GM06990 (cell line): ENCODE measurements at regions not wholly inside any gene's neighbourhood (a gene's known extent, or its start where the extent isn't known, plus 50 kb on each side); places are given as distances from the start of the nearest gene placed in this dataset.

ENCODE experiments used
- DNase-seq: peaks from one replicate; pipeline ENCODE4 v3.0.0-alpha.2; 2011; ENCODE audit not compliant: insufficient read length; ENCODE audit errors: extremely low read depth
- H3K27me3 ChIP-seq: replicated peaks from 2 replicates; pipeline ENCODE4 v1.6.0; 2011; ENCODE audit warnings: low read length; ENCODE audit not compliant: control insufficient read depth, insufficient read depth
- H3K36me3 ChIP-seq: 2 replicates; pipeline ENCODE4 v1.5.1; 2011; ENCODE audit warnings: low read length; ENCODE audit not compliant: control insufficient read depth, insufficient read depth
- H3K4me3 ChIP-seq: replicated peaks from 2 replicates; pipeline ENCODE4 v1.5.1; 2011; ENCODE audit warnings: low read depth, mild to moderate bottlenecking, control low read depth, low read length
- TF ChIP-seq, protein P1 (sequence below): IDR thresholded peaks from 2 replicates; pipeline ENCODE4 v1.5.1; 2011; ENCODE audit warnings: low read length, control low read depth, mild to moderate bottlenecking, inconsistent platforms; ENCODE audit not compliant: insufficient read depth, poor library complexity, severe bottlenecking

DNA sequence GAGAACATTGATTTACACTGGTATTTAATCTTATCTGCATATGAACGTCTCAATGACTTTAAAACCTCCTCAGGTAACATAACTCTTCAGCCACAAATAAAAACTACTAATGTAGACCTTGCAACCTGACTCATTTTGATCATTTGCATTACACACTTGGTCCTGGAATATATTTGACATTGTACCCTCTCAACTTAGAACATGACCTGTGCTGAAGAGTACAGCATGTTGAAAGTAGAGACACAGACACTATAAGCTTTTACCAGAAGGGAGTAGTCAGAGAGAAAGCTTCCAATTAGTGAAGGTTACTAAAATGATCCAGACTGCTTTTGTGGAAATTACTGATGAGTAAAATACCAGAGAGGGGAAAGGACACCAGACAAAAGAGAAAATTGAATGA, 390.6 kb upstream of the ANO3 start:
- Histone ChIP-seq H3K4me3 (no peak overlapping the region), H3K27me3 (no peaks in the 10 kb centered on the region), H3K36me3 (no peaks in the 10 kb centered on the region)
- TF ChIP-seq, protein P1, sequence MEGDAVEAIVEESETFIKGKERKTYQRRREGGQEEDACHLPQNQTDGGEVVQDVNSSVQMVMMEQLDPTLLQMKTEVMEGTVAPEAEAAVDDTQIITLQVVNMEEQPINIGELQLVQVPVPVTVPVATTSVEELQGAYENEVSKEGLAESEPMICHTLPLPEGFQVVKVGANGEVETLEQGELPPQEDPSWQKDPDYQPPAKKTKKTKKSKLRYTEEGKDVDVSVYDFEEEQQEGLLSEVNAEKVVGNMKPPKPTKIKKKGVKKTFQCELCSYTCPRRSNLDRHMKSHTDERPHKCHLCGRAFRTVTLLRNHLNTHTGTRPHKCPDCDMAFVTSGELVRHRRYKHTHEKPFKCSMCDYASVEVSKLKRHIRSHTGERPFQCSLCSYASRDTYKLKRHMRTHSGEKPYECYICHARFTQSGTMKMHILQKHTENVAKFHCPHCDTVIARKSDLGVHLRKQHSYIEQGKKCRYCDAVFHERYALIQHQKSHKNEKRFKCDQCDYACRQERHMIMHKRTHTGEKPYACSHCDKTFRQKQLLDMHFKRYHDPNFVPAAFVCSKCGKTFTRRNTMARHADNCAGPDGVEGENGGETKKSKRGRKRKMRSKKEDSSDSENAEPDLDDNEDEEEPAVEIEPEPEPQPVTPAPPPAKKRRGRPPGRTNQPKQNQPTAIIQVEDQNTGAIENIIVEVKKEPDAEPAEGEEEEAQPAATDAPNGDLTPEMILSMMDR, result no peak
- no peak for DNase-seq

DNA sequence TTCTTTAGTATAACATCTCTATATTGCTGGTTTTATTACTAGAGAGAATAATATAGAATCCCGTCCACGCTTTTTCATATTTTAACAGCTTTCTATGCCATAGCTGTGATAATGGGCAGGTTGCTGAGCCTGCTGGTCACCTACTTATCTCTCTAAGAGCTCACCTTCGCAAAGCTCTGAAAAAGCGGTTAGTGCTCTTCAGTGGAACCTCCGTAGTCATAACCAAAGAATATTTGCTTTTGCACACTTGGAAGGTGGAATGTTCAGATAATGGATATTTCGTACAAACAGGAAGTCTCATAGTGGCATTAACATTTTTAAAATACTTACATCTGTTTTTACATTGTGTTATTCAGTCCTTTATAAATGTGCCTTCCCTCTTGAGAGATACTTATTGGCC, 388.9 kb upstream of the ANO3 start:
- H3K36me3 ChIP-seq, result no peaks in the 10 kb centered on the region
- DNase-seq, result no peak
- no peaks in the 10 kb centered on the region for H3K27me3 ChIP-seq
- no peak overlapping the region for H3K4me3 ChIP-seq
- TF ChIP-seq, protein P1, result no peak

- Histone ChIP-seq H3K36me3 (no peaks in the 10 kb centered on the region), H3K27me3 (no peaks in the 10 kb centered on the region), H3K4me3 (no peak overlapping the region)
- no peak for DNase-seq
- TF ChIP-seq, protein P1, result no peak
Measured at GRCh38 chr11:25943777-25944661, 387.9 kb upstream of the ANO3 start.

DNA sequence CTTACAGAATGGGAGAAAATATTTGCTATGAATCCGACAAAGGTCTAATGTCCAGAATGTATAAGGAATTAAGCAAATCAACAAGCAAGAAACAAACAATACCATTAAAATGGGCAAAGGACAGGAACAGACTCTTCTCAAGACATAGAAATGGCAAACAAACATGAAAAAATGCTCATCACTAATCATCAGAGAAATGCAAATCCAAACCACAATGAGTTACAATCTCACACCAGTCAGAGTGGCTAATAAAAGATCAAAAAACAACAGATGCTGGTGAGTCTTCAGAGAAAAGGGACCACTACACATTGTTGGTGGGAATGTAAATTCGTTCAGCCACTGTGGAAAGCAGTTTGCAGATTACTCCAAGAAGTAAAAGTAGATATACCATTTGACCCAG, 382.0 kb upstream of the ANO3 start:
- TF ChIP-seq, protein P1, result no peak
- Histone ChIP-seq H3K4me3 (no peak overlapping the region), H3K36me3 (no peaks in the 10 kb centered on the region), H3K27me3 (no peaks in the 10 kb centered on the region)
- DNase-seq, result no peak

DNA sequence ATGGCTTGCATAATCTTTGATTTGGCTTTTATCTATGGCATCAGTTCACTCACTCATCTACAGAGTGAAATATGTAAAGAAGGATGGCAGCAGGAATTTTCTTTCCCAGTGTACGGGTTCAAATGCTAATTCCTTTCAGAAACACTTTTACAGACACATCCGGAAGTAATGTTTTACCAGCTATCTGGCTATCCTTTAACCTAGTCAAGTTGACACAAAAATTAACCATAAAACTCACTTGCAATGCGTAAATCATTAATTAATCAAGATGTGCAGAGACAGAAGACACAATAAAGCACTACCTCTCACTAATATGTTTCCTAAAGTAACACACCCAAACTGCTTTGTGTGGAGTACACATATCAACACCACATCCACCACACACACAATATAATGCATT, 378.9 kb upstream of the ANO3 start:
- DNase-seq, result no peak
- H3K36me3 ChIP-seq, result no peaks in the 10 kb centered on the region
- H3K4me3 ChIP-seq, result no peak overlapping the region
- no peaks in the 10 kb centered on the region for H3K27me3 ChIP-seq
- TF ChIP-seq, protein P1, result no peak

- TF ChIP-seq, protein P1, result no peak
- DNase-seq, result no peak
- no peak overlapping the region for H3K4me3 ChIP-seq
- no peaks in the 10 kb centered on the region for H3K36me3 ChIP-seq
- no peaks in the 10 kb centered on the region for H3K27me3 ChIP-seq
Measured at GRCh38 chr11:25958045-25958444, 373.9 kb upstream of the ANO3 start.
